Left renal pelvis (tissue), 4 donors: ENCODE measurements at regions not wholly inside any gene's neighbourhood (a gene's known extent, or its start where the extent isn't known, plus 50 kb on each side); places are given as distances from the start of the nearest gene placed in this dataset.
"Not testable (repeated sequence)": the region's sequence is repeated elsewhere in the genome, so short reads cannot be mapped to it uniquely, and the experiment has no call there.

ENCODE experiments used
- DNase-seq, 4 donors: peaks; one replicate each; pipeline ENCODE4 v3.0.0-alpha.2; 2013; ENCODE audit warnings: low read depth in 4 of 4, low spot score in 3 of 4

GRCh38 chr11:109668973-109669634 is 247.1 kb downstream of the C11orf87 start:
- DNase-seq, result no peak

DNA sequence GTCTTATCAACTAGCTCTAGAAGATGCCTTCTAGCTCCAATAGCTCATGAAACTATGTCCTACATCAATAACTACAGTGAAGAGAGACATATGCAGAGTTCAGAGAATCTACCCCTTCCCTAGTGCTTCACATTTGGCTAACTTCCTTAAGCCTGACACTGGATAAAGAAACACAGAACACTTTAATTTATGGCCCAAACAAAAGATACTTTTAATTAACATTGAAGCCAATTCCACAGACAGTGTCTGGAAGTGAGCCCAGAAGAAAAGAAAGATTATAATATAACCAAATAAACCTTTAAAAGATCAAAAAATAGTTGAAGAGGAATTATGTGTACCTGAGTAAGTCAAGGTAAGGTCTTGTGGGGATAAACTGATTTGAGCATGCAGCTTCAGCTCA is 255.2 kb downstream of the C11orf87 start:
- DNase-seq, result no peak

DNA sequence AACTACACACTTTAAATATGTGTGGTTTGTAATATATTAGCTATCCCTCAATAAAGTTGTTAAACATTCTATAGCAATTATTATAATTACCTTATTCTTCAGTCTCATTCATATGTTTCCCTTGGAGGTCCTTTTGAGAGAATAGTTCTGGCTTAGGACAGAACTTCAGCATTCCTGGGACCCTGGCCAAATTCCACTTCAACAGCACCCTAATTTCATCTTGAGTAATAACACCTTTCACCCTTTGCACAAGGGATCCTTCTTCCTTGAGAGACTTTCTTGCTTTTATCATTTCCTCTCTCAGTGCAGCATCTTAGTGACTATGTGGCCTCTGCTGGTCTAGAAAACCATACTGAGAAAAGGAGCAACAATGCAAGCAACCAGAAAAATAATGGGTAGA is 255.9 kb downstream of the C11orf87 start:
- DNase-seq, result no peak

DNA sequence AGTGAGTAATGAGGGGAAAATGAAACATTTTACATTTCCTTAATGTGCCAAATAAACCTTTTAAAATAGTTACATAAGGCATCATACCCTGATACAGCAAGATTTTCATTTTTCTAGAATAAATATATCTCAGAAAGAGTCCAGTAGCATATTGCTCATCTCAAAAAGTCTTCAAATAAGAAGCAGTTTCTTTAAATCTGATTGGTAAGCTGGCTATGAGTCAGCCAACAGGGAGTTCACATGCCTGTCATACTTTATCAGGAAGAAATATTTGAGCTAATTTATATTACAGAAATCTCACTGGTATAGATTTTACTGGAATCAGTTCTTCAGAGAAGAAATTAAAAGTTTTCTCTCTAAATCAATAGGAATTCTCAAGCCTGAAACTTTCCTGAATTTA is 258.1 kb downstream of the C11orf87 start:
- no peak for DNase-seq

GRCh38 chr11:109682788-109683187 is 260.8 kb downstream of the C11orf87 start:
- DNase-seq, result not testable (repeated sequence)

DNA sequence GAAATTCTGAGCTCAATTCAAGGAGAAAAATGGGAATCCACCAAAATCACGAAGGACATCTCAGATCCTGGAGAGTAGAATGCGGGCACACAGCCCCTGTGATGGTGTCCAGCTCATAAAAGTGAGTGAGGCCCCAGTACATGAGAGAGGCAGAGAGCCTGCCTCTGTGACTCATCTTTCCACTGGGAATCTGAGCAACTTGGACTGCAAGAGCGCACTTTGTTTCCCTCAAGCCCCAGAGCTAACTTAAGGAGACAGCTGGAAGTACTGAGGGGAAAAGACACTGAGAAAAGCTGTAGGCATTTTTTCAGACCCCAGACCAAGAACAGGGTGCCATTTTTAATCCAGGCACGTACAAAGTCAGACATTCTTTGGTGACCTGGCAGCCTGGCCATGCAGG is 273.7 kb downstream of the C11orf87 start:
- DNase-seq, result no peak

- no peak for DNase-seq
Observed at GRCh38 chr11:109696191-109696897, 274.4 kb downstream of the C11orf87 start.

GRCh38 chr11:109697140-109697843 is 275.3 kb downstream of the C11orf87 start:
- no peak for DNase-seq

DNA sequence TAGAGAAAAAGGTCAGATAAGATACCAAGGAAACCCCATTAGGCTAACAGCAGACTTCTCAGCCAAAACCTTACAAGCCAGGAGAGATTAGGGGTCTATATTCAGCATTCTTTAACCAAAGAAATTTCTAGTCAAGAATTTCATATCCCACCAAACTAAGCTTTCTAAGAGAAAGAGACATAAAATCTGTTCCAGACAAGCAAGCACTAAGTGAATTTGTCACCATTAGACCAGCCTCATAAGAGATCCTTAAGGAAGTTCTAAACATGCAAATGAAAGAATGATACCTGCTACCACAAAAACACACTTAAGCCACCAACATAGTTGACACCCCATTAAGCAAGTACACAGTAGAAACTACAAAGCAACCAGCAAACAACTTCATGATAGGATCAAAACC is 276.2 kb downstream of the C11orf87 start:
- DNase-seq, result no peak

- no peak for DNase-seq
Observed at GRCh38 chr11:109704432-109704831, 282.4 kb downstream of the C11orf87 start.

GRCh38 chr11:109706945-109707344 is 285.0 kb downstream of the C11orf87 start:
- no peak for DNase-seq

DNA sequence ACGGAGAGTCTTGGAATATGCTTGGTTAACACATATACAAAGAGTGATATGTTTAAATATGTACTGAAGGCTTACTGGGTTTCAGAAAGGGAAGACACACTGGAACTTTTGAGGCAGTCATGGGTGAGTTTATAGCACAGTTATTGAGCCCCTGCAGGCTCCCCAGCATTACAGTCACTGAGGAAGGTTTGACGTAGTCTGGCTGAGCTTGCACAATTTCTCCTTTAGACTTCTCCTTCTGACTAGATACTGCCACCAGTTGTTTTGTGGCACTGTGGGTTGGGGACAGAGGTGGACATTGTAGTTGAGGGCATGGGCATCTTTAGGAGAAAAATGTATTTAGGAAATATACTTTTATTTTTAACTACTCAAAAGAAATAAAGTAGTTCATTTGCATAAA is 285.4 kb downstream of the C11orf87 start:
- no peak for DNase-seq

GRCh38 chr11:109708184-109708583 is 286.2 kb downstream of the C11orf87 start:
- DNase-seq, result no peak

GRCh38 chr11:109714444-109714843 is 292.5 kb downstream of the C11orf87 start:
- DNase-seq, result not testable (repeated sequence)

- DNase-seq, result not testable (repeated sequence)
Observed at GRCh38 chr11:109715424-109715823, 293.4 kb downstream of the C11orf87 start.

DNA sequence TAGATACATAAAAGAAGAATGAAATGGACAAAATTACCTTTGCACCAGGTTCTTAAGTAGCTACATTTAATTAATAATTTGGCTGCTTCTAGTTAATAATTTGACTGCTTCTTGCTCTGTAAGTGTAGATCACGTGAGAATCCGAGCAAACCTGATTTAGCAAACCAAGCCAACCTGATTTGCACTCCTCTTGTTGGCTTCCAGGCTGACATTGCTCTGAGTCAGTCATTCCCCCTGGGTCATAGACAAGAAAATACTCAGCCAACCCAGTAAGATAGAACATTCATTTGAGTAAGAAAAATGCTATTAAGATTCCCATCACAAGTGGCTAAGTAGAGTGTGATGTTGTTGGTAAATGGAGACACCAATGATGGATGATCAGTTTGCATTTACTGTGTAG is 304.1 kb downstream of the C11orf87 start:
- no peak for DNase-seq

- no peak for DNase-seq
Observed at GRCh38 chr11:109728056-109728455, 306.1 kb downstream of the C11orf87 start.

DNA sequence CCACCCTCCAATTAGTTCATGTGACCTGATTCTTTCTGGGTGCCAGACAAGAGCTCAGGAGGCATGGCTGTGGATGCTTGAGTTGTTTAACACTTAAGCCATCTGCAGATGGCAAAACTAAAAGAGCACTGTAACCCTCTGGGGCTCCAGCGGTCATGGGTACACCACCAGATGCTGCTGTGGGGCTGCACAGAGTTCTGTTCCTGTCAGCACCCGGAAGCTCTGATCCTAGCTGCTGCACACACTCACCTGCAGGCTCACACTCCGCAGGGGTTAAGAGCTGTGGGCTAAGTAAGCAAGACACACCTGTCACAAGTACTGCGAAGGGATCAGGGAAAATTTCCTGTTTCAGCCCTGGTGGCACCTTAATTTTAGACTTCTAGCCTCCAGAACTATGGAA is 307.8 kb downstream of the C11orf87 start:
- DNase-seq, result no peak

- DNase-seq, result no peak
Observed at GRCh38 chr11:109730669-109731068, 308.7 kb downstream of the C11orf87 start.

- no peak for DNase-seq
Observed at GRCh38 chr11:109731451-109731850, 309.5 kb downstream of the C11orf87 start.

DNA sequence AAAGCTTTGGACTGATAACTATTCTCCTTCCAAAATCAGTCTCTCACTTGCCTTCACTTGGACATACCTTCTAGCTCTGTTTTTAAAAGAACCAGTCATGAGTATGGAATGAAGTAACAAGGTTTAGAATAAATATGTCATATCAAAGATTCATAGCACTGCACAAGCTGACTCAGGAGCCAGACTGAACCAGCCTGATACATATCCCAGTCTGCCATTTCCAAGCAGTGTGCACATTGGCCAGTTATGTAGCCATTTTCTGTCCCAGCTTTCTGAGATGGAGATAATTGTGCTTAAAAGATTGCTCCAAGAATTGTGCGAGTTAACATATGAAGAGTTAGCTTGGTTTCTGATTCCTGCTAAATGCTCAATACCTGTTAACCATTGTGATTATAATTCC is 311.3 kb downstream of the C11orf87 start:
- DNase-seq, result no peak

- peak in 1 of 4 donors; percentile 3 for DNase-seq
Observed at GRCh38 chr11:109734566-109734965, 312.6 kb downstream of the C11orf87 start.
